ENCODE measurements at regions not wholly inside any gene's neighbourhood (a gene's known extent, or its start where the extent isn't known, plus 50 kb on each side); places are given as distances from the start of the nearest gene placed in this dataset.

- peaks cover 4% of the 10 kb centered on the region for H3K9me3 Mint-ChIP-seq
- peaks cover 16% of the 10 kb centered on the region for H3K27me3 Mint-ChIP-seq
- H3K4me3 Mint-ChIP-seq = no peak overlapping the region
- H3K4me1 Mint-ChIP-seq (ENCODE audit: unreplicated experiment) = no peaks in the 10 kb centered on the region
- no peak for DNase-seq (ENCODE audit: extremely low spot score, unreplicated experiment)
- no peaks in the 10 kb centered on the region for H3K36me3 Mint-ChIP-seq
- H3K27ac Mint-ChIP-seq = no peak overlapping the region
- TF ChIP-seq CTCF (conservative IDR thresholded peaks at IDR 0.05) = no peak
These were observed 170.8 kb upstream of the RASSF8 start for GRCh38 chr12:25787701-25788100.

GRCh38 chr12:25788707-25789442 lies 169.6 kb upstream of the RASSF8 start:
- TF ChIP-seq CTCF (conservative IDR thresholded peaks at IDR 0.05) = no peak
- H3K4me3 Mint-ChIP-seq = no peak overlapping the region
- peaks cover 4% of the 10 kb centered on the region for H3K9me3 Mint-ChIP-seq
- no peaks in the 10 kb centered on the region for H3K36me3 Mint-ChIP-seq
- H3K27me3 Mint-ChIP-seq = peaks cover 13% of the 10 kb centered on the region
- H3K4me1 Mint-ChIP-seq (ENCODE audit: unreplicated experiment) = no peaks in the 10 kb centered on the region
- no peak overlapping the region for H3K27ac Mint-ChIP-seq
- no peak for DNase-seq (ENCODE audit: extremely low spot score, unreplicated experiment)

- H3K36me3 Mint-ChIP-seq = no peaks in the 10 kb centered on the region
- H3K9me3 Mint-ChIP-seq = peaks cover 4% of the 10 kb centered on the region
- peaks cover 11% of the 10 kb centered on the region for H3K27me3 Mint-ChIP-seq
- no peak for DNase-seq (ENCODE audit: extremely low spot score, unreplicated experiment)
- TF ChIP-seq CTCF (conservative IDR thresholded peaks at IDR 0.05) = no peak
- H3K4me3 Mint-ChIP-seq = no peak overlapping the region
- no peak overlapping the region for H3K27ac Mint-ChIP-seq
- no peaks in the 10 kb centered on the region for H3K4me1 Mint-ChIP-seq (ENCODE audit: unreplicated experiment)
These were observed 168.9 kb upstream of the RASSF8 start for GRCh38 chr12:25789541-25789944.

- no peak for DNase-seq (ENCODE audit: extremely low spot score, unreplicated experiment)
- H3K9me3 Mint-ChIP-seq = peaks cover 4% of the 10 kb centered on the region
These were observed 166.5 kb upstream of the RASSF8 start for GRCh38 chr12:25792031-25792430.

GRCh38 chr12:25793196-25793595 lies 165.3 kb upstream of the RASSF8 start:
- DNase-seq (ENCODE audit: extremely low spot score, unreplicated experiment) = no peak
- no peak overlapping the region for H3K4me3 Mint-ChIP-seq
- peaks cover 3% of the 10 kb centered on the region for H3K27me3 Mint-ChIP-seq
- peaks cover 4% of the 10 kb centered on the region for H3K9me3 Mint-ChIP-seq
- TF ChIP-seq CTCF (conservative IDR thresholded peaks at IDR 0.05) = no peak
- no peaks in the 10 kb centered on the region for H3K36me3 Mint-ChIP-seq
- no peak overlapping the region for H3K27ac Mint-ChIP-seq
- no peaks in the 10 kb centered on the region for H3K4me1 Mint-ChIP-seq (ENCODE audit: unreplicated experiment)

More at GRCh38 chr12:25792031-25792430, 166.5 kb upstream of the RASSF8 start:
- H3K36me3 Mint-ChIP-seq = no peaks in the 10 kb centered on the region
- no peaks in the 10 kb centered on the region for H3K4me1 Mint-ChIP-seq (ENCODE audit: unreplicated experiment)
- no peak overlapping the region for H3K4me3 Mint-ChIP-seq
- peaks cover 3% of the 10 kb centered on the region for H3K27me3 Mint-ChIP-seq
- no peak overlapping the region for H3K27ac Mint-ChIP-seq
- TF ChIP-seq CTCF (conservative IDR thresholded peaks at IDR 0.05) = no peak

Measured in type B pancreatic cell (in vitro differentiated cells).